SK-N-SH (cell line): ENCODE measurements at regions not wholly inside any gene's neighbourhood (a gene's known extent, or its start where the extent isn't known, plus 50 kb on each side); places are given as distances from the start of the nearest gene placed in this dataset.

Experiments used
- CTCF ChIA-PET: fragments of 300-600, 350-600 bp; formaldehyde crosslinking; extraction: SDS; loops from one replicate; lab custom pipeline; 2021; lab: Yijun Ruan, JAX
- POLR2A ChIA-PET: fragments of 350-600 bp; sonication (Branson Sonifier 250); formaldehyde crosslinking; extraction: SDS; loops from one replicate; lab custom pipeline; 2020; ENCODE audit warnings: antibody characterized with exemption, inconsistent platforms; lab: Yijun Ruan, JAX
- DNase-seq: peaks from one replicate; pipeline ENCODE4 v3.0.0; 2012
- H2AFZ ChIP-seq: fragments of 200-600 bp; sonication (generic); 2 replicates; pipeline ENCODE4 v1.8.1; 2016; ENCODE audit warnings: antibody characterized with exemption, mild to moderate bottlenecking, low read depth
- H3F3A ChIP-seq: fragments of 200-600 bp; sonication (generic); replicated peaks from 2 replicates; pipeline ENCODE3; 2016; ENCODE audit warnings: antibody characterized with exemption, mild to moderate bottlenecking; ENCODE audit not compliant: insufficient read depth
- H3K27ac ChIP-seq, 2 experiments: fragments of 200-500 bp in 1 of 2; fragments of 200-600 bp in 1 of 2; sonication (Bioruptor generic) in 1 of 2; sonication (generic), shearing (Covaris generic) in 1 of 2; 2 replicates each; pipeline versions ENCODE4 v1.5.1 to v1.6.1; 2014 to 2016; ENCODE audit warnings: low read depth in 2 of 2, inconsistent platforms in 1 of 2, low read length in 1 of 2, mild to moderate bottlenecking in 1 of 2, mixed read lengths in 1 of 2
- H3K27me3 ChIP-seq: fragments of 200-600 bp; sonication (generic), shearing (Covaris generic); 2 replicates; pipeline ENCODE4 v1.6.1; 2016; ENCODE audit warnings: mixed run types; ENCODE audit not compliant: insufficient read depth
- H3K36me3 ChIP-seq, 2 experiments: fragments of 200-500 bp in 1 of 2; fragments of 200-600 bp in 1 of 2; sonication (Bioruptor generic) in 1 of 2; sonication (generic) in 1 of 2; replicated peaks in 1 of 2; 2 replicates each; pipeline versions ENCODE3 to v1.5.1; 2014 to 2016; ENCODE audit warnings: low read length in 1 of 2, mild to moderate bottlenecking in 1 of 2; ENCODE audit not compliant: insufficient read depth in 2 of 2, control insufficient read depth in 1 of 2
- H3K4me1 ChIP-seq, 2 experiments: fragments of 200-500 bp in 1 of 2; fragments of 200-600 bp in 1 of 2; sonication (Bioruptor generic) in 1 of 2; sonication (generic), shearing (Covaris generic) in 1 of 2; 2 replicates each; pipeline versions ENCODE4 v1.5.1 to v1.6.1; 2014 to 2016; ENCODE audit warnings: low read depth in 1 of 2, low read length in 1 of 2, mixed run types in 1 of 2; ENCODE audit not compliant: insufficient read depth in 2 of 2, control insufficient read depth in 1 of 2
- H3K4me2 ChIP-seq: fragments of 200-600 bp; sonication (generic), shearing (Covaris generic); 2 replicates; pipeline ENCODE4 v1.6.1; 2017; ENCODE audit warnings: mixed run types
- H3K4me3 ChIP-seq, 2 experiments: fragments of 200-500 bp in 1 of 2; fragments of 200-600 bp in 1 of 2; sonication (Bioruptor generic) in 1 of 2; sonication (generic), shearing (Covaris generic) in 1 of 2; 2 replicates each; pipeline versions ENCODE4 v1.5.1 to v1.8.1; 2014 to 2016; ENCODE audit warnings: low read depth in 2 of 2, inconsistent platforms in 1 of 2, low read length in 1 of 2, mild to moderate bottlenecking in 1 of 2, mixed read lengths in 1 of 2, moderate library complexity in 1 of 2
- H3K79me2 ChIP-seq: fragments of 200-600 bp; sonication (generic); 2 replicates; pipeline ENCODE4 v1.8.1; 2017; ENCODE audit warnings: mild to moderate bottlenecking; ENCODE audit not compliant: insufficient read depth
- H3K9ac ChIP-seq: fragments of 200-600 bp; sonication (generic); 2 replicates; pipeline ENCODE4 v1.6.1; 2017; ENCODE audit warnings: mixed run types
- H3K9me2 ChIP-seq: fragments of 200-600 bp; sonication (generic); 2 replicates; pipeline ENCODE4 v1.6.1; 2017; ENCODE audit warnings: mixed run types
- H3K9me3 ChIP-seq: fragments of 200-600 bp; sonication (generic); 2 replicates; pipeline ENCODE4 v1.6.1; 2017; ENCODE audit warnings: mixed run types, mild to moderate bottlenecking, moderate library complexity
- H4K20me1 ChIP-seq: fragments of 200-600 bp; sonication (generic); 2 replicates; pipeline ENCODE4 v1.6.1; 2017; ENCODE audit warnings: mild to moderate bottlenecking, mixed run types; ENCODE audit not compliant: insufficient read depth
- ELF1 ChIP-seq: IDR thresholded peaks from 2 replicates; pipeline ENCODE4 v1.4.0; 2012
- GATA2 ChIP-seq: sonication (generic); formaldehyde crosslinking; IDR thresholded peaks from 2 replicates; pipeline ENCODE4 v1.5.0; 2020; ENCODE audit warnings: mild to moderate bottlenecking, missing genetic modification reagents
- IRF3 ChIP-seq: fragments of 150-350 bp; IDR thresholded peaks from 2 replicates; pipeline ENCODE4 v1.6.1; 2016; ENCODE audit warnings: mild to moderate bottlenecking, low read depth, low read length
- MXI1 ChIP-seq: IDR thresholded peaks from 2 replicates; pipeline ENCODE4 v1.6.1; 2012; ENCODE audit warnings: mild to moderate bottlenecking, low read depth, low read length, improper control_type of control experiment
- POLR2AphosphoS5 ChIP-seq: IDR thresholded peaks from 2 replicates; pipeline ENCODE4 v1.6.1; 2012; ENCODE audit warnings: low read depth, low read length
- RFX5 ChIP-seq: IDR thresholded peaks from 2 replicates; pipeline ENCODE4 v1.6.1; 2012; ENCODE audit warnings: mild to moderate bottlenecking, improper control_type of control experiment, low read length
- YY1 ChIP-seq: IDR thresholded peaks from 2 replicates; pipeline ENCODE4 v1.4.0; 2012; ENCODE audit warnings: low read depth, mild to moderate bottlenecking
- WGBS: methylation state at CpG from one replicate; pipeline ENCODE4 v1.1.6; 2017; ENCODE audit warnings: low lambda C conversion rate; 5-methylcytosine and 5-hydroxymethylcytosine counted together

GRCh38 chr6:109299776-109300564 is 82.3 kb downstream of the CD164 start:
- POLR2A ChIA-PET, result no interaction called here
- DNase-seq, result no peak
- Histone ChIP-seq H3K4me2 (no peak overlapping the region), H3K9me2 (no peaks in the 10 kb centered on the region), H3K27me3 (no peaks in the 10 kb centered on the region), H3K9ac (no peak overlapping the region), H3F3A (no peaks in the 10 kb centered on the region), H4K20me1 (no peaks in the 10 kb centered on the region), H3K9me3 (no peaks in the 10 kb centered on the region), H3K4me3 (no peak overlapping the region), H3K79me2 (no peaks in the 10 kb centered on the region), H3K4me1 (peaks cover 0 to 21% of the 10 kb centered on the region in 2 experiments; a peak in 1 of 4 replicates), H2AFZ (no peak overlapping the region), H3K36me3 (no peaks in the 10 kb centered on the region), H3K27ac (no peak overlapping the region)
- WGBS, result 78% methylated on average over 7 of the region's 7 CpGs
- CTCF ChIA-PET, result interaction anchor here (1.2 to 1.3 kb wide), 2 partner anchors 15 to 16 kb away, joined by 3 read pairs; no protein-coding TSS in a partner anchor
- TF ChIP-seq MXI1, result no peak
- no peak for TF ChIP-seq POLR2AphosphoS5
- no peak for TF ChIP-seq ELF1

GRCh38 chr6:109299265-109299607 is 83.0 kb downstream of the CD164 start:
- Histone ChIP-seq H3K27ac (no peak overlapping the region; a peak in 1 of 4 replicates), H3F3A (no peaks in the 10 kb centered on the region), H3K9ac (no peak overlapping the region), H4K20me1 (no peaks in the 10 kb centered on the region), H3K9me2 (no peaks in the 10 kb centered on the region), H3K4me3 (no peak overlapping the region), H3K27me3 (no peaks in the 10 kb centered on the region), H3K4me1 (peaks cover 0 to 15% of the 10 kb centered on the region in 2 experiments; a peak in 1 of 4 replicates), H3K9me3 (no peaks in the 10 kb centered on the region)
- DNase-seq, result no peak
- WGBS, result 40% methylated on average over 1 of the region's 1 CpG
- POLR2A ChIA-PET, result no interaction called here
- TF ChIP-seq ELF1 (no peak), YY1 (no peak), IRF3 (no peak)
- TF ChIP-seq, all 33 proteins: peak for 0
- CTCF ChIA-PET, result interaction anchor here (1.3 kb wide), 1 partner anchor 17 kb away, joined by 3 read pairs; no protein-coding TSS in a partner anchor
- no peak overlapping the region for H3K4me2 ChIP-seq
- no peaks in the 10 kb centered on the region for H3K79me2 ChIP-seq
- H2AFZ ChIP-seq, result no peak overlapping the region
- no peaks in the 10 kb centered on the region for H3K36me3 ChIP-seq

GRCh38 chr6:109298605-109299264 is 83.5 kb downstream of the CD164 start:
- Histone ChIP-seq H3K4me1 (peaks cover 0 to 14% of the 10 kb centered on the region in 2 experiments; a peak in 1 of 4 replicates), H3K36me3 (no peaks in the 10 kb centered on the region), H3K27ac (no peak overlapping the region; a peak in 1 of 4 replicates), H3K4me3 (no peak overlapping the region), H4K20me1 (no peaks in the 10 kb centered on the region), H3K9ac (no peak overlapping the region), H3F3A (no peaks in the 10 kb centered on the region), H3K27me3 (no peaks in the 10 kb centered on the region), H3K79me2 (no peaks in the 10 kb centered on the region), H3K9me2 (no peaks in the 10 kb centered on the region), H2AFZ (no peak overlapping the region), H3K9me3 (no peaks in the 10 kb centered on the region), H3K4me2 (no peak overlapping the region)
- 50% methylated on average over 4 of the region's 6 CpGs for WGBS
- ChIA-PET CTCF (interaction anchor here (1.3 kb wide), 1 partner anchor 17 kb away, joined by 3 read pairs; no protein-coding TSS in a partner anchor), POLR2A (no interaction called here)
- DNase-seq, result peak; percentile 50
- peak; percentile 38 for TF ChIP-seq GATA2 (CRISPR knock-in tag)
- TF ChIP-seq RFX5, result no peak
- TF ChIP-seq MXI1, result peak; percentile 26; the same call in 1 of the 2 replicates
